HepG2 (cell line): ENCODE measurements at regions not wholly inside any gene's neighbourhood (a gene's known extent, or its start where the extent isn't known, plus 50 kb on each side); places are given as distances from the start of the nearest gene placed in this dataset.

ENCODE experiments used
- ATAC-seq: fragments of 200-7000 bp; cut with Tn5 transposase; 3 replicates; pipeline ENCODE4 v1.9.1; 2020; ENCODE audit warnings: mild to moderate bottlenecking, moderate library complexity
- BruUV-seq: library from RNA; stranded (reverse); fragments of 400-500 nt; replicated peaks from 2 replicates; lab custom pipeline; 2021; lab: Mats Ljungman, UMichigan
- CTCF ChIA-PET: fragments of 300-600 bp; formaldehyde crosslinking; extraction: SDS; loops from one replicate; lab custom pipeline; 2021; ENCODE audit warnings: low total read pairs, inconsistent platforms, low intra/inter-chr PET ratio; lab: Yijun Ruan, JAX
- POLR2A ChIA-PET: fragments of 350-600 bp; sonication (Branson Sonifier 250); formaldehyde crosslinking; loops from one replicate; lab custom pipeline; 2020; ENCODE audit warnings: antibody characterized with exemption, inconsistent platforms; lab: Yijun Ruan, JAX
- DNase-seq: peaks from one replicate; pipeline ENCODE4 v3.0.0-alpha.2; 2015; ENCODE audit warnings: low spot score
- FAIRE-seq: peaks from 3 replicates; lab custom pipeline; 2011; peaks lifted over from hg19 to GRCh38; lab: Jason Lieb, UNC
- H2AFZ ChIP-seq: one replicate; pipeline ENCODE4 v1.6.1; 2011; ENCODE audit warnings: low read length, inconsistent platforms
- H3K27ac ChIP-seq: fragments of 300-600 bp; 3 replicates; pipeline ENCODE4 v1.8.0; 2011; ENCODE audit warnings: mixed run types, mild to moderate bottlenecking, mixed read lengths, low read length, inconsistent platforms; ENCODE audit not compliant: insufficient read depth; ENCODE audit errors: extremely low read length
- H3K27me3 ChIP-seq, 2 experiments: fragments of 200-600 bp in 1 of 2; 2 replicates in 1 of 2; 3 replicates in 1 of 2; pipeline versions ENCODE4 v1.6.0 to v1.8.0; 2011; ENCODE audit warnings: low read length in 2 of 2, mild to moderate bottlenecking in 2 of 2, moderate library complexity in 2 of 2, inconsistent platforms in 1 of 2; ENCODE audit not compliant: insufficient read depth in 2 of 2, control insufficient read depth in 1 of 2
- H3K36me3 ChIP-seq, 2 experiments: fragments of 200-600 bp in 1 of 2; replicated peaks in 1 of 2; 2 replicates in 1 of 2; 3 replicates in 1 of 2; pipeline versions ENCODE4 v1.5.1 to v1.8.0; 2011; ENCODE audit warnings: low read length in 2 of 2, inconsistent platforms in 1 of 2; ENCODE audit not compliant: insufficient read depth in 2 of 2, control insufficient read depth in 1 of 2
- H3K4me1 ChIP-seq: 2 replicates; pipeline ENCODE4 v1.5.1; 2012; ENCODE audit warnings: low read length, inconsistent platforms; ENCODE audit not compliant: insufficient read depth
- H3K4me2 ChIP-seq: 2 replicates; pipeline ENCODE4 v1.6.0; 2011; ENCODE audit warnings: low read depth, low read length, inconsistent platforms
- H3K4me3 ChIP-seq, 3 experiments: fragments of 200-600 bp in 1 of 3; sonication (generic), shearing (Covaris generic) in 1 of 3; replicated peaks in 1 of 3; 2 replicates each; pipeline ENCODE4 v1.5.1; 2011 to 2016; ENCODE audit warnings: low read length in 3 of 3, inconsistent platforms in 2 of 3, low read depth in 2 of 3, mild to moderate bottlenecking in 2 of 3, control low read depth in 1 of 3, mixed read lengths in 1 of 3; ENCODE audit not compliant: insufficient read depth in 1 of 3
- H3K79me2 ChIP-seq: one replicate; pipeline ENCODE4 v1.6.1; 2011; ENCODE audit warnings: low read length, inconsistent platforms; ENCODE audit not compliant: insufficient read depth
- H3K9ac ChIP-seq: 2 replicates; pipeline ENCODE4 v1.6.0; 2011; ENCODE audit warnings: mild to moderate bottlenecking, low read depth, low read length, inconsistent platforms; ENCODE audit not compliant: insufficient read depth
- H3K9me3 ChIP-seq: 2 replicates; pipeline ENCODE4 v1.5.1; 2012; ENCODE audit warnings: mild to moderate bottlenecking, low read length
- H4K20me1 ChIP-seq: 2 replicates; pipeline ENCODE4 v1.6.0; 2011; ENCODE audit warnings: inconsistent platforms, mild to moderate bottlenecking, low read length, moderate library complexity; ENCODE audit not compliant: insufficient read depth
- CENPT ChIP-seq: sonication (generic); formaldehyde crosslinking; IDR thresholded peaks from 2 replicates; pipeline ENCODE4 v1.8.0; 2022; ENCODE audit warnings: low read depth, mild to moderate bottlenecking, moderate library complexity, missing genetic modification reagents
- HMG20A ChIP-seq: IDR thresholded peaks from 2 replicates; pipeline ENCODE4 v1.6.1; 2016; ENCODE audit warnings: borderline replicate concordance
- IKZF1 ChIP-seq: fragments of 450-650 bp; IDR thresholded peaks from 2 replicates; pipeline ENCODE4 v1.7.1; 2016
- SALL2 ChIP-seq: sonication (generic); formaldehyde crosslinking; IDR thresholded peaks from 2 replicates; pipeline ENCODE4 v1.8.1; 2023; ENCODE audit warnings: mild to moderate bottlenecking, missing genetic modification reagents, inconsistent platforms
- ZNF101 ChIP-seq: sonication (generic); formaldehyde crosslinking; IDR thresholded peaks from 2 replicates; pipeline ENCODE4 v1.4.0; 2020; ENCODE audit warnings: mild to moderate bottlenecking, low read depth, missing genetic modification reagents, borderline replicate concordance
- ZNF678 ChIP-seq: sonication (generic); formaldehyde crosslinking; IDR thresholded peaks from 2 replicates; pipeline ENCODE4 v1.4.0; 2020; ENCODE audit warnings: mild to moderate bottlenecking, missing genetic modification reagents
- ZSCAN29 ChIP-seq: sonication (generic); formaldehyde crosslinking; conservative IDR thresholded peaks from 2 replicates; pipeline ENCODE4 v1.4.0; 2020; ENCODE audit warnings: mild to moderate bottlenecking, missing genetic modification reagents
- WGBS: methylation state at CpG from one replicate; pipeline ENCODE4 v1.1.6; 2017; ENCODE audit warnings: low lambda C conversion rate; 5-methylcytosine and 5-hydroxymethylcytosine counted together
- in situ Hi-C: cut with HindIII; loops from 2 replicates; pipeline ENCODE4 v1.10.0; 2017; ENCODE audit warnings: low pct_unique_long_range_greater_than_20kb; ENCODE audit not compliant: extremely low pct_ligation_motif_present
- intact Hi-C: fragments of 100-400 bp; cut with micrococcal nuclease; formaldehyde crosslinking; loops from one replicate; pipeline ENCODE4 v1.10.0; 2022; ENCODE audit not compliant: unreplicated experiment
- TF ChIP-seq, protein P1 (sequence below): sonication (generic); formaldehyde crosslinking; IDR thresholded peaks from 2 replicates; pipeline ENCODE4 v1.8.1; 2022; ENCODE audit warnings: mild to moderate bottlenecking, missing genetic modification reagents
- TF ChIP-seq, protein P2 (sequence below): sonication (generic); formaldehyde crosslinking; IDR thresholded peaks from 2 replicates; pipeline ENCODE4 v1.5.1; 2020; ENCODE audit warnings: mild to moderate bottlenecking, missing genetic modification reagents, moderate library complexity
- TF ChIP-seq, protein P3 (sequence below): sonication (generic); formaldehyde crosslinking; IDR thresholded peaks from 2 replicates; pipeline ENCODE4 v1.8.1; 2023; ENCODE audit warnings: mild to moderate bottlenecking, missing genetic modification reagents
- TF ChIP-seq, protein P4 (sequence below): sonication (generic); formaldehyde crosslinking; IDR thresholded peaks from 2 replicates; pipeline ENCODE4 v1.8.0; 2022; ENCODE audit warnings: missing genetic modification reagents, mild to moderate bottlenecking, borderline replicate concordance

DNA sequence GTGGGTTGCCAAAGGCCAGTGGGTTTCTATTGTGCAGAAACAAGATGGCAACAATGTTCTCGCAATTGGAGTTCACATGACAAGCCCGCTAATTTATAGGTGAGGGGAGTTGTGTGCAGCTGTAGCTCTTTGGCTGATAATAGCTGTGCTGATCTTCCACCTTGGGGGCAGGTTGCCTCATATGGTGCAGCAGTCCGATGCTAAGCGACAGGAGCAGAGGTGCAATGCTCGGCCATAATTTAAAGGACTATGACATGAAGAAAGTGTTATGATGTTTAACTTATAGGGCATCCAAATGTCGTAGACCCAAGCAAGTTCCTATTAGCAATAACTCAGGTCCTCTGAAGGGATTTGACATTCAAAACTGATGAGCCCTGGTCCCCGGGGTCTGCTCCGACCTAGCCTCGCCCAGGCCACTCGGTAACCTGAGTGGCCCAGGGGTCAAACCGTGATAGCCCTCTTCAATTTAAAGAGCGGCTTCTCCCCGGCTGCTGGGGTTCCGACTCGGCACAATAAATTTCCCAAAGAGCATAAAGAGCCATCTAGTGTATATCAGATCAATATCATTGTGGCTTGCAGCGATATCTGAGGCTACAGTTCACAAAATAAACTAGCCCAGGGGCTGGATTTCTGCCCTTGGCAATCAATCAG lies 724.0 kb downstream of the IRX1 start:
- Histone ChIP-seq H3K36me3 (no peaks in the 10 kb centered on the region), H3K79me2 (no peaks in the 10 kb centered on the region), H3K4me2 (no peak overlapping the region), H3K27me3 (no peaks in the 10 kb centered on the region), H3K4me3 (no peak overlapping the region), H3K4me1 (no peaks in the 10 kb centered on the region), H3K27ac (no peak overlapping the region), H3K9ac (no peak overlapping the region), H2AFZ (no peak overlapping the region), H4K20me1 (no peaks in the 10 kb centered on the region), H3K9me3 (peaks cover 96% of the 10 kb centered on the region)
- POLR2A ChIA-PET: no interaction called here
- intact Hi-C loops (no loop called here), in situ Hi-C loops (no loop called here)
- BruUV-seq: no TSS peak
- CTCF ChIA-PET: no interaction called here
- ATAC-seq (no peak), FAIRE-seq (no peak), DNase-seq (no peak)
- TF ChIP-seq, protein P1, sequence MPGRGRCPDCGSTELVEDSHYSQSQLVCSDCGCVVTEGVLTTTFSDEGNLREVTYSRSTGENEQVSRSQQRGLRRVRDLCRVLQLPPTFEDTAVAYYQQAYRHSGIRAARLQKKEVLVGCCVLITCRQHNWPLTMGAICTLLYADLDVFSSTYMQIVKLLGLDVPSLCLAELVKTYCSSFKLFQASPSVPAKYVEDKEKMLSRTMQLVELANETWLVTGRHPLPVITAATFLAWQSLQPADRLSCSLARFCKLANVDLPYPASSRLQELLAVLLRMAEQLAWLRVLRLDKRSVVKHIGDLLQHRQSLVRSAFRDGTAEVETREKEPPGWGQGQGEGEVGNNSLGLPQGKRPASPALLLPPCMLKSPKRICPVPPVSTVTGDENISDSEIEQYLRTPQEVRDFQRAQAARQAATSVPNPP (CRISPR knock-in tag): no peak
- TF ChIP-seq ZNF678 (CRISPR knock-in tag) (no peak), HMG20A (CRISPR knock-in tag) (no peak), ZSCAN29 (CRISPR knock-in tag) (no peak), IKZF1 (no peak), SALL2 (CRISPR knock-in tag) (no peak), ZNF101 (CRISPR knock-in tag) (no peak), CENPT (CRISPR knock-in tag) (no peak)
- TF ChIP-seq, protein P2, sequence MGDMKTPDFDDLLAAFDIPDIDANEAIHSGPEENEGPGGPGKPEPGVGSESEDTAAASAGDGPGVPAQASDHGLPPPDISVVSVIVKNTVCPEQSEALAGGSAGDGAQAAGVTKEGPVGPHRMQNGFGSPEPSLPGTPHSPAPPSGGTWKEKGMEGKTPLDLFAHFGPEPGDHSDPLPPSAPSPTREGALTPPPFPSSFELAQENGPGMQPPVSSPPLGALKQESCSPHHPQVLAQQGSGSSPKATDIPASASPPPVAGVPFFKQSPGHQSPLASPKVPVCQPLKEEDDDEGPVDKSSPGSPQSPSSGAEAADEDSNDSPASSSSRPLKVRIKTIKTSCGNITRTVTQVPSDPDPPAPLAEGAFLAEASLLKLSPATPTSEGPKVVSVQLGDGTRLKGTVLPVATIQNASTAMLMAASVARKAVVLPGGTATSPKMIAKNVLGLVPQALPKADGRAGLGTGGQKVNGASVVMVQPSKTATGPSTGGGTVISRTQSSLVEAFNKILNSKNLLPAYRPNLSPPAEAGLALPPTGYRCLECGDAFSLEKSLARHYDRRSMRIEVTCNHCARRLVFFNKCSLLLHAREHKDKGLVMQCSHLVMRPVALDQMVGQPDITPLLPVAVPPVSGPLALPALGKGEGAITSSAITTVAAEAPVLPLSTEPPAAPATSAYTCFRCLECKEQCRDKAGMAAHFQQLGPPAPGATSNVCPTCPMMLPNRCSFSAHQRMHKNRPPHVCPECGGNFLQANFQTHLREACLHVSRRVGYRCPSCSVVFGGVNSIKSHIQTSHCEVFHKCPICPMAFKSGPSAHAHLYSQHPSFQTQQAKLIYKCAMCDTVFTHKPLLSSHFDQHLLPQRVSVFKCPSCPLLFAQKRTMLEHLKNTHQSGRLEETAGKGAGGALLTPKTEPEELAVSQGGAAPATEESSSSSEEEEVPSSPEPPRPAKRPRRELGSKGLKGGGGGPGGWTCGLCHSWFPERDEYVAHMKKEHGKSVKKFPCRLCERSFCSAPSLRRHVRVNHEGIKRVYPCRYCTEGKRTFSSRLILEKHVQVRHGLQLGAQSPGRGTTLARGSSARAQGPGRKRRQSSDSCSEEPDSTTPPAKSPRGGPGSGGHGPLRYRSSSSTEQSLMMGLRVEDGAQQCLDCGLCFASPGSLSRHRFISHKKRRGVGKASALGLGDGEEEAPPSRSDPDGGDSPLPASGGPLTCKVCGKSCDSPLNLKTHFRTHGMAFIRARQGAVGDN (CRISPR knock-in tag): no peak
- TF ChIP-seq, protein P3, sequence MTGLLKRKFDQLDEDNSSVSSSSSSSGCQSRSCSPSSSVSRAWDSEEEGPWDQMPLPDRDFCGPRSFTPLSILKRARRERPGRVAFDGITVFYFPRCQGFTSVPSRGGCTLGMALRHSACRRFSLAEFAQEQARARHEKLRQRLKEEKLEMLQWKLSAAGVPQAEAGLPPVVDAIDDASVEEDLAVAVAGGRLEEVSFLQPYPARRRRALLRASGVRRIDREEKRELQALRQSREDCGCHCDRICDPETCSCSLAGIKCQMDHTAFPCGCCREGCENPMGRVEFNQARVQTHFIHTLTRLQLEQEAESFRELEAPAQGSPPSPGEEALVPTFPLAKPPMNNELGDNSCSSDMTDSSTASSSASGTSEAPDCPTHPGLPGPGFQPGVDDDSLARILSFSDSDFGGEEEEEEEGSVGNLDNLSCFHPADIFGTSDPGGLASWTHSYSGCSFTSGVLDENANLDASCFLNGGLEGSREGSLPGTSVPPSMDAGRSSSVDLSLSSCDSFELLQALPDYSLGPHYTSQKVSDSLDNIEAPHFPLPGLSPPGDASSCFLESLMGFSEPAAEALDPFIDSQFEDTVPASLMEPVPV (CRISPR knock-in tag): no peak
- TF ChIP-seq, protein P4, sequence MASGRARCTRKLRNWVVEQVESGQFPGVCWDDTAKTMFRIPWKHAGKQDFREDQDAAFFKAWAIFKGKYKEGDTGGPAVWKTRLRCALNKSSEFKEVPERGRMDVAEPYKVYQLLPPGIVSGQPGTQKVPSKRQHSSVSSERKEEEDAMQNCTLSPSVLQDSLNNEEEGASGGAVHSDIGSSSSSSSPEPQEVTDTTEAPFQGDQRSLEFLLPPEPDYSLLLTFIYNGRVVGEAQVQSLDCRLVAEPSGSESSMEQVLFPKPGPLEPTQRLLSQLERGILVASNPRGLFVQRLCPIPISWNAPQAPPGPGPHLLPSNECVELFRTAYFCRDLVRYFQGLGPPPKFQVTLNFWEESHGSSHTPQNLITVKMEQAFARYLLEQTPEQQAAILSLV (CRISPR knock-in tag): no peak
- 16% methylated on average over 7 of the region's 16 CpGs for WGBS
